Neuronal stem cell (in vitro differentiated cells): ENCODE measurements at regions not wholly inside any gene's neighbourhood (a gene's known extent, or its start where the extent isn't known, plus 50 kb on each side); places are given as distances from the start of the nearest gene placed in this dataset.

Experiments used
- DNase-seq: peaks from one replicate; pipeline ENCODE4 v3.0.0-alpha.2; 2013; ENCODE audit warnings: low spot score
- H2AFZ ChIP-seq: one replicate; pipeline ENCODE4 v1.6.1; 2013; ENCODE audit warnings: mild to moderate bottlenecking, low read length, inconsistent platforms
- H2AK5ac ChIP-seq: 2 replicates; pipeline ENCODE4 v1.6.1; 2013; ENCODE audit warnings: low read depth, mild to moderate bottlenecking, inconsistent platforms, low read length, moderate library complexity, mixed read lengths
- H2BK120ac ChIP-seq: 2 replicates; pipeline ENCODE4 v1.6.1; 2013; ENCODE audit warnings: low read depth, mild to moderate bottlenecking, inconsistent platforms, low read length, moderate library complexity, mixed read lengths
- H2BK12ac ChIP-seq: one replicate; pipeline ENCODE4 v1.6.1; 2013; ENCODE audit warnings: low read length, inconsistent platforms
- H2BK15ac ChIP-seq: 2 replicates; pipeline ENCODE4 v1.6.1; 2013; ENCODE audit warnings: mild to moderate bottlenecking, low read length, inconsistent platforms, mixed read lengths
- H2BK5ac ChIP-seq: one replicate; pipeline ENCODE4 v1.6.1; 2013; ENCODE audit warnings: inconsistent platforms, mild to moderate bottlenecking, low read length, moderate library complexity
- H3K14ac ChIP-seq: one replicate; pipeline ENCODE4 v1.6.1; 2013; ENCODE audit warnings: low read length, inconsistent platforms
- H3K18ac ChIP-seq: 2 replicates; pipeline ENCODE4 v1.6.1; 2013; ENCODE audit warnings: low read length, inconsistent platforms
- H3K23ac ChIP-seq: 2 replicates; pipeline ENCODE4 v1.6.1; 2013; ENCODE audit warnings: low read depth, mild to moderate bottlenecking, mixed read lengths, low read length, inconsistent platforms; ENCODE audit not compliant: poor library complexity
- H3K27ac ChIP-seq: replicated peaks from 3 replicates; pipeline ENCODE4 v1.5.1; 2013; ENCODE audit warnings: low read length, inconsistent platforms
- H3K27me3 ChIP-seq, 3 experiments: 2 replicates each; pipeline ENCODE4 v1.6.1; 2013; ENCODE audit warnings: low read length in 3 of 3, mild to moderate bottlenecking in 2 of 3, inconsistent platforms in 1 of 3, low read depth in 1 of 3, mixed read lengths in 1 of 3, moderate library complexity in 1 of 3; ENCODE audit not compliant: control insufficient read depth in 3 of 3, insufficient read depth in 3 of 3
- H3K36me3 ChIP-seq, 2 donors: replicated peaks in 1 of 2; 2 replicates each; pipeline ENCODE4 v1.6.1; 2013; ENCODE audit warnings: low read length in 2 of 2; ENCODE audit not compliant: control insufficient read depth in 2 of 2, insufficient read depth in 2 of 2
- H3K4ac ChIP-seq: 2 replicates; pipeline ENCODE4 v1.6.1; 2013; ENCODE audit warnings: inconsistent platforms, mild to moderate bottlenecking, low read length, moderate library complexity
- H3K4me1 ChIP-seq, 2 donors: 1 replicate in 1 of 2; 2 replicates in 1 of 2; pipeline ENCODE4 v1.6.1; 2013; ENCODE audit warnings: low read length in 2 of 2, low read depth in 1 of 2; ENCODE audit not compliant: control insufficient read depth in 2 of 2, insufficient read depth in 1 of 2
- H3K4me2 ChIP-seq: one replicate; pipeline ENCODE4 v1.6.1; 2013; ENCODE audit warnings: mild to moderate bottlenecking, low read length, inconsistent platforms; ENCODE audit not compliant: insufficient read depth, poor library complexity, severe bottlenecking
- H3K4me3 ChIP-seq, 2 donors: 2 replicates each; pipeline ENCODE4 v1.5.1; 2013; ENCODE audit warnings: low read length in 2 of 2, mild to moderate bottlenecking in 2 of 2, inconsistent platforms in 1 of 2, moderate library complexity in 1 of 2
- H3K79me1 ChIP-seq: one replicate; pipeline ENCODE4 v1.6.1; 2013; ENCODE audit warnings: low read depth, mild to moderate bottlenecking, inconsistent platforms, low read length, moderate library complexity
- H3K9ac ChIP-seq: one replicate; pipeline ENCODE4 v1.6.1; 2013; ENCODE audit warnings: mild to moderate bottlenecking, low read depth, low read length, inconsistent platforms; ENCODE audit not compliant: poor library complexity
- H3K9me3 ChIP-seq, 2 donors: replicated peaks in 1 of 2; 2 replicates each; pipeline versions ENCODE3 to v1.6.1; 2013; ENCODE audit warnings: low read length in 2 of 2, mild to moderate bottlenecking in 2 of 2, inconsistent platforms in 1 of 2, low read depth in 1 of 2, mixed read lengths in 1 of 2, moderate library complexity in 1 of 2; ENCODE audit not compliant: control insufficient read depth in 2 of 2, insufficient read depth in 1 of 2
- H4K8ac ChIP-seq: one replicate; pipeline ENCODE4 v1.6.1; 2013; ENCODE audit warnings: low read depth, mild to moderate bottlenecking, inconsistent platforms, low read length, moderate library complexity
- H4K91ac ChIP-seq: one replicate; pipeline ENCODE4 v1.6.1; 2013; ENCODE audit warnings: low read length, low read depth, mild to moderate bottlenecking, inconsistent platforms; ENCODE audit not compliant: poor library complexity
- WGBS, 2 donors: extraction: QIAGEN DNeasy Blood & Tissue Kit; methylation state at CpG; one replicate each; pipeline ENCODE4 v1.1.7; 2013; ENCODE audit warnings: missing lambda C conversion rate in 2 of 2, mixed read lengths in 1 of 2; ENCODE audit not compliant: insufficient read length in 2 of 2, insufficient replicate concordance in 1 of 2; ENCODE audit errors: extremely low coverage in 2 of 2; 5-methylcytosine and 5-hydroxymethylcytosine counted together

DNA sequence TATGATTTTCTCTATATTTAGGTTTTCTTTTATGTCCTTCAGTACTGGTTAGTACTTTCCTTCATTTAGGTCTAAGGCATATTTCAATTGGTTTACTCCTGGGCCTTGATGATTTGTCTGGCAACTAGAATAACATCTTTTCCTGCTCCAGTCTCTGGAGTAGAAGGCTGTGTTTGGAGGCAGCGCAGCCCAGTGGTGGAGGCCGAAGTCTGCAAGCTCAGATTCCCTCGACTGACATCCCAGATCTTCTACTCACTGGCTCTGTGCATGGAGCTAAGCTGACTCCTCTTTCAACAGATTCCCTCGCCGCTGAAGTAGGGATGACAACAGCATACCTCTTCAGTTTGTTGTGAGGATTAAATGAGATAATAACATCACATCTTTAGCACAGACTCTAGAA lies 141.0 kb downstream of the RAP2A start:
- no peak overlapping the region for H2AK5ac ChIP-seq
- H3K4ac ChIP-seq, result no peak overlapping the region
- no peak overlapping the region for H3K23ac ChIP-seq
- no CpG with 5 or more reads among the region's 5 CpGs for WGBS, 2 donors
- H3K27ac ChIP-seq, result no peak overlapping the region
- H3K79me1 ChIP-seq, result no peaks in the 10 kb centered on the region
- H3K27me3 ChIP-seq, result no peaks in the 10 kb centered on the region
- H4K91ac ChIP-seq, result no peak overlapping the region
- no peak for DNase-seq
- H3K4me3 ChIP-seq, result no peak overlapping the region
- no peak overlapping the region for H2BK120ac ChIP-seq
- H2BK5ac ChIP-seq, result no peak overlapping the region
- H2BK12ac ChIP-seq, result no peak overlapping the region
- no peak overlapping the region for H3K18ac ChIP-seq
- H3K9me3 ChIP-seq, result no peaks in the 10 kb centered on the region
- no peak overlapping the region for H4K8ac ChIP-seq
- H3K14ac ChIP-seq, result no peak overlapping the region
- peaks cover 0 to 10% of the 10 kb centered on the region in 2 donors for H3K4me1 ChIP-seq
- H3K9ac ChIP-seq, result no peak overlapping the region
- H2AFZ ChIP-seq, result no peak overlapping the region
- no peak overlapping the region for H3K4me2 ChIP-seq
- no peak overlapping the region for H2BK15ac ChIP-seq
- H3K36me3 ChIP-seq, result no peaks in the 10 kb centered on the region

DNA sequence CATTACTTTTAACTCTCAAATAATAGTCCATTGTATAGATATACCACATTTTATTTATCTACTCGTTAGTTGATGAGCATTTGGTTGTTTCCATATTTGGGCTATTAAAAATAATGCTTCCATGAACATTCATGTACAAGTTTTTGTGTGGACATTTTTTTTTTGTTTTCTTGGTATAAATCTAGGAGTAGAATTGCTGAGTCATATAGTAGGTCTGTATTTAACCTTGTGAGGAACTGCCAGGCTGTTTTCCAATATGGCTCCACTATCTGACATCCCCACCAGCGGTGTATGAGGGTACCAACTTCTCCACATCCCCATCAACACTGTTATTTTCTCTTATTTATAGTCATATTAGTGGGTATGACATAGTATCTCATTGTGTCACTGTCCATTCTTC lies 143.1 kb downstream of the RAP2A start:
- no peak overlapping the region for H2BK12ac ChIP-seq
- H3K4me2 ChIP-seq, result no peak overlapping the region
- no peak for DNase-seq
- H3K18ac ChIP-seq, result no peak overlapping the region
- no peak overlapping the region for H2AK5ac ChIP-seq
- no peak overlapping the region for H3K4ac ChIP-seq
- H3K23ac ChIP-seq, result no peak overlapping the region
- H2BK15ac ChIP-seq, result no peak overlapping the region
- H2AFZ ChIP-seq, result no peak overlapping the region
- no peak overlapping the region for H4K8ac ChIP-seq
- H2BK120ac ChIP-seq, result no peak overlapping the region
- H3K4me1 ChIP-seq, result peaks cover 0 to 5% of the 10 kb centered on the region in 2 donors
- no peak overlapping the region for H3K9ac ChIP-seq
- H3K14ac ChIP-seq, result no peak overlapping the region
- no peak overlapping the region for H3K27ac ChIP-seq
- no peaks in the 10 kb centered on the region for H3K9me3 ChIP-seq
- no peak overlapping the region for H3K4me3 ChIP-seq
- no peak overlapping the region for H2BK5ac ChIP-seq
- H4K91ac ChIP-seq, result no peak overlapping the region
- no peaks in the 10 kb centered on the region for H3K36me3 ChIP-seq
- no peaks in the 10 kb centered on the region for H3K27me3 ChIP-seq
- no CpG with 5 or more reads among the region's 2 CpGs for WGBS, 2 donors
- H3K79me1 ChIP-seq, result no peaks in the 10 kb centered on the region

DNA sequence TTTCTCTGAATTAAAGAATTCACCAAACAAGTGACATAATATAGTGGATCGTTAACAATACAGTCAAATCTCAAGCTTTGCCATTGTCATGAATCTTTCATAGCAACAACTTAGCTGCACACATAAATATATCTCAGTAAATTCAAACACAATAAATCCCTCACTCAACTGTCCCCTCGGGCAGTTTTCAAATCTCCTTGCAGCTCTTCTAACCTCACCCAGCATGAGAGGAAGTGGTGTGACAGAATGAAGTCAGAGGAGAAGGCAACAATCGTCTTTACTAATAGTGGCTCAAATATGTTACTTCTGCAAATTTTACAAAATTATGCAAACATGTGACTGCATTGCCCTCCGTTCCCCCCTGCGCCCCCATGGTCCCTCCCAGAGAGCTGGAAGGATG lies 148.2 kb downstream of the RAP2A start:
- H3K9ac ChIP-seq, result no peak overlapping the region
- no peak overlapping the region for H2BK12ac ChIP-seq
- WGBS, 2 donors, result no CpG with 5 or more reads among the region's 5 CpGs
- peaks cover 0 to 2% of the 10 kb centered on the region in 2 donors for H3K4me1 ChIP-seq
- H3K4ac ChIP-seq, result no peak overlapping the region
- no peak overlapping the region for H2AK5ac ChIP-seq
- no peak overlapping the region for H4K8ac ChIP-seq
- no peaks in the 10 kb centered on the region for H3K27me3 ChIP-seq
- no peak overlapping the region for H2BK5ac ChIP-seq
- H3K4me2 ChIP-seq, result no peak overlapping the region
- no peak overlapping the region for H3K14ac ChIP-seq
- no peak overlapping the region for H3K23ac ChIP-seq
- H4K91ac ChIP-seq, result no peak overlapping the region
- no peak overlapping the region for H2AFZ ChIP-seq
- H3K27ac ChIP-seq, result no peak overlapping the region
- H3K36me3 ChIP-seq, result no peaks in the 10 kb centered on the region
- no peaks in the 10 kb centered on the region for H3K79me1 ChIP-seq
- H3K18ac ChIP-seq, result no peak overlapping the region
- no peak for DNase-seq
- H3K9me3 ChIP-seq, result no peaks in the 10 kb centered on the region
- no peak overlapping the region for H3K4me3 ChIP-seq
- H2BK15ac ChIP-seq, result no peak overlapping the region
- no peak overlapping the region for H2BK120ac ChIP-seq

DNA sequence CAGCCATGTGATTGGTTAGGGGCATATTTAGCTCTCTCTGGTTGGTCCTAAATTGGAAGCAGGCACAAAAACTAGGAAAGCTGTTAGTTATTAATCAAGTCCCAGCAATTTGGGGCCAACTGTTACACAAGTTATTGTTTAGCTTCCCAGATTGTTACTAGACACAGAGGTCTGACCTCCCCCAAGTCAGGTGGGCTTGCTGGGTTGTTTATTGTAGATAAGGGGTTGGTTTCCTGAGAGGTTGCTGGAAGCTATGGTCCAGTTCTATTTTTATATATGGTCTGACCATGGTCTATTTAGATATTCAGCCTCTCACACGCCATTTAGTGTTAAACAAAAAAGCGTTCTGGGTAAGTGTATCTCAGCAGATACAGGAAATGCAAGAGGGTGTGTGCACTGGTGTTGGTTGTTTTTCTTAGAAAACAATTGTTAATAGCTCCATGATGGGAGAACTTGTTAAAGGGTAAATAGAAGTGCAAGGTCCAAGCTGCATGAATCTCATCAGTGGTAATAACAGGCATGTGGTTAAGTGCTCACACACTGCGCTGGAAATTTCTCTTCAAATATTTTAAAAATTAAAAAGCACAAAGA lies 150.0 kb downstream of the RAP2A start:
- Histone ChIP-seq H3K79me1 (no peaks in the 10 kb centered on the region), H3K18ac (no peak overlapping the region), H3K4me2 (no peak overlapping the region), H3K9ac (no peak overlapping the region), H2BK12ac (no peak overlapping the region), H3K27ac (no peak overlapping the region), H3K27me3 (no peaks in the 10 kb centered on the region), H3K36me3 (no peaks in the 10 kb centered on the region), H2AFZ (no peak overlapping the region), H4K8ac (no peak overlapping the region), H3K4ac (no peak overlapping the region), H4K91ac (no peak overlapping the region), H3K14ac (no peak overlapping the region), H3K9me3 (no peaks in the 10 kb centered on the region), H2AK5ac (no peak overlapping the region), H2BK5ac (no peak overlapping the region), H3K4me3 (no peak overlapping the region), H3K23ac (no peak overlapping the region), H3K4me1 (no peaks in the 10 kb centered on the region), H2BK15ac (no peak overlapping the region), H2BK120ac (no peak overlapping the region)
- no CpG with 5 or more reads among the region's 3 CpGs for WGBS, 2 donors
- no peak for DNase-seq
